HS-27A (cell line): ENCODE measurements at regions not wholly inside any gene's neighbourhood (a gene's known extent, or its start where the extent isn't known, plus 50 kb on each side); places are given as distances from the start of the nearest gene placed in this dataset.
A peak's percentile ranks its signal among the peaks of the same experiment; 100 is the strongest.

Source experiments
- DNase-seq: peaks from one replicate; pipeline ENCODE4 v3.0.0-alpha.2; 2012; ENCODE audit warnings: low read depth, missing footprints

DNA sequence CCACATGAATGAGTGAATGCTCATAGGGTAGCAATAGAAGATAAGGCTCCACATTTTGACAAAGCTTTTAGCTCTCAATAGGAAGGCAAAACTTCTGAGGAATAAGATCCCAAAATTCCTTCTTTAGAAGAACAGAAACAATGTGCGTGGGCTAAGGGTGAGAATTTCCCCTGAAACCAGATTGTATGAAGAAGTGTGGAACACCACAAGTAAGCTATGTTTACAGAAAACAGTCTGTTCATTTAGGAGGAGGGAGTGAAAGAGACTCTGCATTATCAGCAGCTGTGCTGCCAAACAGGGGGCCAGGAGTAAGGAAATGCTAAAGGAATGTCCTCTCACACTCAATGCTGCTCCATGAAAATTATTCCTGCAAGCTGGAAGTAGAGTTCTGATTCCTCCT, 851.6 kb downstream of the CENPC start:
- DNase-seq: no peak

DNA sequence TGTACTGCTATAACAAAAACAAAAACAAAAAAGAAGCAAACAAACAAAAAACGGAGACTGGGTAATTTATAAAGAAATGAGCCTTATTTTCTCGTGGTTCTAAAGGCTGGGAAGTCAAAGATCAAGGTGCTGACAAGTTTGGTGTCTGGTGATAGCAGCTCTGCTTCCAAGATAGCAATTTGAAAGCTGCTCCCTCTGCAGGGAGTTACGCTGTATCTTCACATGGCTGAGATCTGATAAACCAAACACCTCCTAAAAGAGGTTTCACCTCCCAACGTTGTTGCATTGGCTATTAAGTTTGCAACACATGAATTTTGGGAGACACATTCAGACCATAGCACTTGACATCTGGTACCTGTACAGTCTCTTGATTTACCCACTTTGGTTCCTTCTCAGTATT, 854.2 kb downstream of the CENPC start:
- DNase-seq: no peak

DNA sequence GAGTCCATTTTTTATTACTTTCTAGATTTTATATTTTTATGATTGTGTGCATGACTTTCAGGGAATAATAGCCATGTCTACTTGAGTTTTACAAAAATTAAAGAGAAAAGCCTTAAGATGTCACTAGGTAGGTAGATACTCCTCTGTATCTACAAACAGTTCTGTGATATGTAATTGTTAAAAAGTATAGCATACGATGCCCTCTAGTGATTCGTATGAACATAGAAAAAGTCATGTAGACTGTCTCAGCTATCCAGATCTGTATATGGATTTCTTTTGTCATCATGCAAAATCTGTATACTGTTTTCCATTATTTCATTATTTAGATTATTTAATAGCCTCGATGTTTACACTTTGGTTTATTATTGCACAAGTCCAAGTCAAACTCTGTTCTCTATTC, 856.6 kb downstream of the CENPC start:
- DNase-seq: peak; percentile 41

DNA sequence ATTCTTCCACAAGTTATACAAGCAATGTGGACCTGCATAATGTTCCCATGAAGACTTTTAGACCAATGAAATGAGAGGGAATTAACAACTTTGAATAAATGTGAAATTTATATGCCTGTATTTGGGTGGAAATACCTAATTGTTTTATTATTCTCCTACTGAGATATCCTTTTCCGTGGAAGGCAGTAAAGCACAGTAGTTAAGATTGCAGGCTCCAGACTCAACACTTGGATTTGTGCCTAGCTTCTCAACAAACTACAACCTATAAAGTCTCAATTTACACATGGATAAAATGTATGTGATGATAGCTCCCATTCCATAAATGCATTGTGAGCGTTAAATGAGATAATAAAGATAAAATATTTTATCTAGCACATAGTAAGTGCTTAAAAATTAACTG, 857.8 kb downstream of the CENPC start:
- no peak for DNase-seq

DNA sequence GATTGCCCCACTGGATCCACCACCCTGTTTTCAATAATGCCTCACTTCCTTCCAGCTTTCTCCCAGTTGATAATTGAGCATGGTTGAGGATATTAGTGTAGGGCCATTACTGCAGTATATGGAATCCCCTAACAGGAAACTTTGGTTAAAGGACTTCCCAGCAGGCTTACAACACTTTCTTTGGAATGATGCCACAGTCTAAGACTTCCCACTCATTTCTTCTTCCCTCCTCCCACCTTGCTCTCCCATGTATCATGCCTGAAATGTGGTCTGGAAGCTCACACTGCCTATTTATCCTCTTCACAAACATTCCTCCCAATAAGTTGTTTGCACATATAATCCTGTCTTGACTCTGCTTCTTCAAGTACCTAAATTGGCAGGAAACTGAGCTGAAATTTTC, 863.3 kb downstream of the CENPC start:
- DNase-seq: no peak

DNA sequence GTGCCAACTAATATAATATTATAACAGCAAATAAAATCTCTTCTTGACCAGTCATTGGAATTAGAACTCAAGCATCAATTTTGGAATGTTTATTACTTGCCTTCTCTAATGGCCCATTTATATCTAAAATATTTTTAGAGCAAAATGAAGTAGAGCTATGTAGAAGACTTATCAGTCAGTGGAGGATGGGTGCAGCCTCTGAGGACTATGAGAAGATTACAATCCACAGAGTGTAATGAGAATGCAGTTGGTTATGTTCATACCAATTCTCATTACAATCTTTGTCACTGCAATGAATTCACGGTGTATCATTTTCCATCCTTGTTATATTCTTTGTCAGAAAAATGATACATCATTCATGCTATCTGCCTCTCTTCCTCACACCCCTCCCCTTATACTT, 878.1 kb downstream of the CENPC start:
- no peak for DNase-seq

DNA sequence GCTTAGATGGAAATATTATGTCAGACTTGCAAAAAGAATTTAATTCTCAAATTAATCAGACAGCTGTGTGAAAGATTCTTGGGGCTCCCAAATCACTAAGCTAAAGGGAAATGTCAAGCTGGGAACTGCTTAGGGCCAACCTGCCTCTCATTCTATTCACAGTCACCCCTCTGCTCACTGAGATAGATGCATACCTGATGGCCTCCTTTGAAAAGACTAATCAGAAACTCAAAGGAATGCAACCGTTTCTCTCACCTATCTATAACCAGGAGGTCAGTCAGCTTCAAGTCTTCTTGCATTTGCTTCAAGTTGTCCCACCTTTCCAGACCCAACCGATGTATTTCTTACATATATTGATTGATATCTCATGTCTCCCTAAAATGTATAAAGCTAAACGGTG, 882.7 kb downstream of the CENPC start:
- no peak for DNase-seq

DNA sequence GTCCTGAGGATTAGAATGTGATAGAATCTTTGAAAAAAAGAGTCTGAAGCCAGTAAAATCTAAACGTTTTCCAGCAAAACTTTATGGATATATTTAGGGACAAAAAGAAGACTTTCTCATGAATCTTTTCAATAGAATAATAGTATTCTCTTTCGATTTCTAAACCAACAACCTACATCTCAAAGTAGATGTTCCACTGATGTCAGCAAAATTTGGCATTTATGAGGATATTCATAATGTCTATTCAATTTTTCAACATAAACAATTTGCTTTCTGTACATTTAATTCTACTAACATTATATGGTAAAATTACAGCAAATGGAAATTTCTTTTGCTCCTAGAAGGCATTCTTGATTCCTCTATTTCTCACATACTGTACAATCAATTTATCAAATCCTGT, 886.5 kb downstream of the CENPC start:
- DNase-seq: no peak

DNA sequence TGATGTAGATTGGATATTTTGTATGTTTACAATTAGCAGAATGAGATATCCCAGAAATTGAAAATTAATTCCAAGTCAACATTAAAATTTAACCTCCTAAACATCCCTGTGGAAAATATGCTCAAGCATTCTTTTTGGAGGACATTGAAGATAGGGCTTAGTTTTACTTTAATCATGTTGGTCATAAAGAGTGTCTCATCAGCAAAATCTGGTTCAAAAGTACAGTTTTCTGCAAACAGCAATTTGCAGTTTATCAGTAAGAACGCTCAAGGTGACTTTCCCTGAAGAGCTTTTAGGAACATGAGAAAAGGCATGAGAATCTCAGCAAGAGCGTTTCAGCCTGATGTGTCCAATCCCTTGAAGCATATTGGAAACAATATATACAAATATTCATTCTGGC, 889.8 kb downstream of the CENPC start:
- DNase-seq: no peak

DNA sequence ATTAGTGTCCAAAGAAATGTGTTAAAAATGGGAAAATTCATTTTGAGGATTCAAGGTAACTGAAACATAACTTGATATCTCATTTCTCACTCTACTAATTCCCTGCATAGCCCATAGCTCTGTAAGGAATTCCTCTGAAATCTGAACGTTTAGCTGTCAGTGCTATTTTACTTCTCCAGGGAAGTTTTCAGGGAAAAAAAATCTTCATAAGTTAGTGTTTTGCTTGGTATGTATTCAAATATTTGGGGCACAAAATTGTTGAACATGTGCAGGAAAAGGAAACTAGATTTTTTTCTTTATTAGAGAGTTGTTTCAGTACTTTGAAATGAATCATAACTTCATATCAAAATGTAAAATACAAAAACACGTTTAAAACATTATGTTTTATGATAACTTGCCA, 891.4 kb downstream of the CENPC start:
- peak; percentile 51 for DNase-seq

DNA sequence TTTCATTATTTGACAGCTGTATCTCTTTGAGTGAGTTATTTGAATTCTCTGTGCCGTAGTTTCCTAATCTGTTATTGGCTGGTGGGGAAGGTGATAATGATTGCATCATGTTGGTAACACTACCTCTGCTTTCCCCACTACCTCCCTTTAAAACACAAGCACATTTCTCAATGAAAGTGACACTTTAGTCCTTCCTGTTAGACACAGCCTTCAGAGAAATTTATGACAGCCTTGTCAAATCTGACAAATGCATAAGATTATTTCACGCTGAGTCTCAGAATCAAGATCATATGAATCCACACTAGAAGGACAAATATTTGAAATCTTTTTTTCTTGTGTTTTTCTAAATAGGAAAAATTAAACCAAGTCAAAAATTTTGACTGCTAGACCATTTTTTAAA, 896.1 kb downstream of the CENPC start:
- no peak for DNase-seq

DNA sequence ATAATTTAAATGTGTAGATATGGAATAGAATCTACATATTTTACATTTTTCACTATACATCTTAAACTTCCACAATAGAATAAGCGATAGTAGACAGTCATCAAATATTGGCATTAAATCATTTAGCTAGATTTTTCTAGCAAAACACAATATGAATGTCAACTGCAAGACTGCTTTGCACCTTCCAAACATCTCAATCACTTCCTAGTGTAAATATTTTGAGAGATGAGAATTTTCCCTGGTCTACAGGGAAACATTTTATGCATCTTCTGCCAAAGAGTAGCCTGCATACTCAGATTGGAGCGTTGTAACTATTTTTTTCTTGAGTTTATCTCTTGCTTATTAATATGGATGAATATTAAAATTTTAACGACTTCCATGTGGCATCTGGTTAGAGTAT, 897.4 kb downstream of the CENPC start:
- DNase-seq: no peak

DNA sequence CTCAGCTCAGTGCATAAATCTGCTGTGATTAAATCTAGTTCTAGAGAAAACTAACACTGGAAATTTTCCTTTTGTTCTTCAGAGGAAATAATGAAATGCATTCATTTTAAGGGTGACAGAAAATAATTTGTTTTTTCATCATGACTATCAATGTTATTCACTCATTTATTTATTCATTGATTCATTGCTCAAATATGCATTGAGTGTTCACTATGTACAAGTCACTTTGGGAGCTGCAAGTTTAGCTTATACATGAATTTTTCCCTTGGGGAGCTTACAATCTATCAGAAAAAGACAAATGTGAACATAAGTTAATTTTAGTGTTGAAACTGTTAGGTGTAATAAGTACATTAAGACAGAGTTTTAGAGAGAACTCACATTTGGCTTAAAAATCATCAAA, 897.8 kb downstream of the CENPC start:
- DNase-seq: no peak

DNA sequence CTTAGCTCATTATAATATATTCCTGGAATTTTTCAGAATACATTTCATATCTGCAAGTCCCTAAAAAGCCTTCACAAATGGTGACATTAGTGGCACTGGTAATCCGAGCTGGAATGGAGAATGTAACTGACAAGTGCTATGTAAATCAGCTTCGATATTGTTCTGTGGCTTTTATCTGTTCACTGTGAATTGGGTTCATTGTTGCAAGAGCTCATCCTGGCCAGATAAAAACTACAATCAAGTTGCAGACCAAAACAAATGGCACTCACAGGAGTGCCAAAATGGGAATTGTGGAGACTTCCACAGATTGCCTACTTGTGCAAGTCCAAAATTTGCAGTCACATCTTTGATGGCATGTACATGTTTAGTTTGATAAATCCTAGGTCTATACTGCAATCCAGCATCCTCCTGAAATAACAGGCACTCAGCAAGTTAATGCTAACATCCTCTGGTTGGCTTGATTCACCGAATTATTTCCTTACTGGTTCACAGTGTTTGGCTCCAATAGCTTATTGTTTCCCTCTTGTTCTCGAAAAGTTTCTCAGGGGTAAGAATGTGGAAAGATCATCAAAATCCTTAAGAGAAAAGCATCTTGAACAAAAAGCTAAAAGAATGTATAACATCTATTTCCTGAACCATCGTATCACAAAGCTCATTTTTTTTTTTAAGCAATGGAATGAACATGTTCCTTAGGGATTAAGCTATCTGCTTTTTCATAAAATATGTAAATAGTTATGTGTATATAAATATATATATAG, 904.9 kb downstream of the CENPC start:
- no peak for DNase-seq

DNA sequence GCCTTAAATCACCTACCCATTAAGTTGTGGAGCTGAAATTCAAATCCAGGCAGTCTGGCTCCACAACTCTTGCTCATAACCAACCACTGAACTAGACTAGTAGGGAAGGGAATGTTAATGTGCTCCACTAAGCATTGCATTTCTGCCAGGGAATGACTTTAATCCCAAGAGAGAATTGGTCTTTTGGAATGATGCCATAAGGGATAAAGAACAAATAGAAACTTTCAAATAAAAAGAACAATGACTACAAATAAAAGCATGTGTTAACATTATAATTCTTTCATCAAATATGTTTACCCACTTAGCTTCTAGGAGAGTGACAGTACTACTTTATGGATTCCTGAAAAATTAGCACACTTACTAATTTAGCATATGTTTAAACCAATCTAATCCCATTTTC, 905.9 kb downstream of the CENPC start:
- DNase-seq: peak; percentile 56

DNA sequence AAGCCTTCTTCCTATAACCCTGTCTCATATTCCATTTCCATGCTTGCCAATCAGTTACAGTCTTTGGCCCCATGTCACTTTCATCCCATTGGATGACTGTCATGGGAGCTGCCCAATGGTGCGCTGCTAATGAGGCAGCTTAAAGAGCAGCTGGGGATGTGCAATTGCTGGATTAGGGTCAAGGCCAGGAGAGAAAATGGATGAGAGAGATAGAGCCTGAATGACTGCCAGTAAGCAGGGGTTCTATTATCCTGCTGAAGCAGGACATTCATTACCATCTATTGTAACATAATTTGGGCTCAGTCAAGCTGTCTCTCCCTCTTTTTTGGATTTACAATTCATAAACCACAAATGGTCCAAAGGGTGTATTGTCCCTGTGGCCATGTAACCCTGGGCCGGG, 909.0 kb downstream of the CENPC start:
- DNase-seq: no peak

DNA sequence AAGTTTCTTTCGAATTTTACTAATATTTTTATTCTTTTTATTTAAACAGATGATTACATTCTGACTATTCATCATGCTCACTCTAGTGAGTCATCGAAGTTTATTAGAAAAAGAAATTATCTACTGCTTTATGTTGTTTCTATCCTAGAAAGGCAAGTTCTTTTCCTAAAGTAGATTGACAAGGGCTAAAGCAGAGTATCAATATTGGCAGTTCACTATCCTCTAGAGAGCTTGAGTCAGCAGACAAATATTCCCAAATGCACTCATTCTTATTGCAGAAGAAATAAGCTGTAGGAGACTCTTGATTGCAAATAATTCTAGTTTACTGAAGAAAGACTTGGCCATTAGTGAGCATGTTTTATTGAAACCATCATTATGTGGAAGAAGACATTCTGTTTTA, 911.8 kb downstream of the CENPC start:
- DNase-seq: no peak

DNA sequence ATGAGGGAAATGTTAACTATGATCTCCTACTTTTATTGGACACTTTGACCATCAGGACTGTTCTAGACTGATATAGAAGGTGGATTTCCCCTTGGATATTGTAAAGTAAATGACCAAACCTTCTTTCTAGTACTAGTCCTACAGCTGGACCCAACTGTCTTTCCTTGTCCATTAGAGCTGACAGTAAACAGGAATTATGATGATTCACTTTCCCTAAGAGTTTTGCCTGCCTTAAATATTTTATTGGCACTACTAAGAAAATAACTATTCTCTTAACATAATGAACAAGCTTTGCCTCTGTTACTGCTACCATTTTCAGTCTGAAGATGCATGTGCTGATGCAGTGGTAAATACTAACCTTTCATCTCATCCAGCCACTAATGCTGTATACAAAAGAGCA, 915.4 kb downstream of the CENPC start:
- no peak for DNase-seq

DNA sequence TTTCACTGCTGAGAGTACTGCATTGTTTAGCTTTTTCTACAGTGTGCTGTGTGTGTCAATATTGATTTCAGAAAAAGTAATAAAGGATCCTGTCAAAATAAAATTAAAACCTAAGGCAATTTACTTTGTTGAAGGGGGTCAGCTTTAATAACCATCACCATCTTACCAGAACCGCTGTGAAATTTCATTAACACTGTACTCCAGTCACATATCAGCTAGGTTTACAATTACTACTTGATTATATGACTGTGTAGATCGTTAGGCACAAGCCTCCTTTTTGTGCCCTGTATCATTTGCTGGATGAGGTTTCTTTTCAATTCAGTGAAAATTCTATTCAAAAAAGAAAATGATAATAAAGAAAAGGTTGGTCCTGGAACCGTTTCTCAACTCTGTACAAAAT, 917.2 kb downstream of the CENPC start:
- no peak for DNase-seq

DNA sequence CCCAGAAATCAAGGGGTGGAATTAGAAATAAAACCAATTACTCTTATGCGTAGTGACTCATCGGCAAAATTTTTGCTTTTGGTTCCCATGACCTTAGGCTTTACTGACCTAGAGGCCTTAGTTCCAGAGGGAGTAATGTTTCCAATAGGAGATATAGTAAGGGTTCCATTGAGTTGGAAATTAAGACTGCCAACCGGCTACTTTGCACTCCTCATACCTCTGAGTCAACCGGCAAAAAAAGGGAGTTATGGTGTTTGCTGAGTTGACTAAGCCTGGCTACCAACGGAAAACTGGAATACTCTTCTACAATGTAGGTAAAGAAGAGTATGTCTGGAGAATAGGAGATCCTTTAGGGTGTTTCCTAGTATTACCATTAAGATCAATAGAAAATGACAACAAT, 919.8 kb downstream of the CENPC start:
- no peak for DNase-seq

DNA sequence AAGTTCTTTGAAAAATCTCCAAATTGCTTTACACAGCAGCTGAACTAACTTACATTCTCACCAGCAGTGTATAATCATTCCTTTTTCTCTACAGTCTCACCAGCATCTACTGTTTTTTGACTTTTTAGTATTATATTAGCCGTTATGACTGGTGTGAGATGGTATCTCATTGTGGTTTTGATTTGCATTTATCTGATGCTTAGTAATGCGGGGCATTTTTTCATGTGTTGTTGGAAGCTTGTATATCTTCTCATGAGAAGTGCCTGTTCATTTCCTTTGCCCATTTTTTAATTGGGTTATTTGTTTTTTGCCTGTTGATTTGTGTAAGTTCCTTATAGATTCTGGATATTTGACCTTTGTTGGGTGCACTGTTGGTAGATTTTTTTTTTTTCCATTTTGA, 931.7 kb downstream of the CENPC start:
- no peak for DNase-seq

DNA sequence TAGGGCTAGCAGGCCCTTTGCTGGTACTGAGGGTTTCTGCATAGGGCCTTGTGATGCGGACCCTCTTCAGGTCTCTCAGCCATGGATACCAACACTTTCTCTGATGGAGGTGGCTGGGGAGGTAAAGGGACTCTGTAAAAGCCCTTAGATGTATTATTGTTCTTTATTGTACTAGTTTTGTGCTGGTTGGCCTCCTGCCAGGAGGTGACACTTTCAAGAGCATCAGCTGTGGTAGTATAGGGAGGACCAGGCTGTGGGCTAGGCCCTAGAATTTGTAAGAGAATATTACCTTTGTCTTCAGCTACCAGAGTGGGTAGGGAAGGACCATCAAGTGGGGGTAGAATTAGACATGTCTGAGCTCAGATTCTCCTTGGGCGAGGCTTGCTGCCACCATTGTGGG, 936.3 kb downstream of the CENPC start:
- DNase-seq: no peak

DNA sequence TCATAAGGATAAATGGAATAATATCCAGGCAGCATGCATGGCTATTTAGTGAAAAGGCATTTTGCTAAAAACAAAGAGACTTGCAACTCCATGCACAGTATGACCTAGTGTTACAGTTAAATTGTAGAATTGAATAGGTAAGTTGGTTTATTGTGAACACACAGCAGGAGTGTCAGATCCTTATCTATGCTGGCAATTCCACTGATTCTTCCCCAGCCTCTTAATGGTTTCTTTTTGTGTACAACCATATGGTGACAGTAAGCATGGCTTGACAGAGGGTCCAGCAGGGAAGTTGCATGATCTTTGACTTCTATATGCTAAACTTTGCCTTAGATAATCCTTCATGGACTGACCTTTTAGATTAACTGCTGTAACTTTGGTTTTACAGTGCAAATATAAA, 936.6 kb upstream of the EPHA5 start:
- no peak for DNase-seq

DNA sequence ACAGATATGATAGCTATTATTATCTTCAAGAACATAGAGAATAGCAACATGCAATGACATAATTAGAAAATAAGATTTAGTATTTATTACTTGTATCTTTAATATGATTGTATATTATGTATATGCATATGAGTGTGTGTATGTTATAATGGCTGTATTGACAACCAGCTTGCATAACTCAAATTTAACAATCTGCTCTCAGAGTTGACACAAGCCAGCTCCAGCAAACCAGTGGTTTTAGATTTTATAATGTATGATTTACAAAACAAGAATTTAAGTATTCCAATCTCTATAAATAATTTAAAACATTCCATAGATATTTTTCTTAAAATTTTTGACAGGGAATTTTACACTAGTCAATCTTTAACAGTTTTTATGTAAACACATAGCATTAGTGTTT, 935.9 kb upstream of the EPHA5 start:
- no peak for DNase-seq

DNA sequence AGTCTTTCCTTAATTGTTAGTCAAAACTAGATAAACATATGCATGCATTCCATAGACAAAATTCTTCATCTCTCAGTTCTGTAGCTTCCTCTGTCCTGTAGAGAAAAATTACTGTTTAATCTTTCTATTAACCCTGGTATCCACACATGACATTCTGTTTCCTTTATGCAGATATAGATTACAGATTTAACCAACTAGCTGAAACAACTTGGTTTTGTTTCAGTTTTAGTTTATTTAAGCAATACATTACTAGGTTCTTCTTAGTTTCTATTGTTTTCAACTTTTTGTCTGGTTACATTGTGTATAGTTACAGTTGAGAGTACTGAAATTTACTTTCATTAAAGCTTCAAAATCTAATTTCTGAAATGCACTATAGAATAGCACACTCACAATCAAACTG, 933.9 kb upstream of the EPHA5 start:
- DNase-seq: no peak
